Activated gamma-delta T cell treated with anti-CD3 and anti-CD28 coated beads, Interleukin-2, amount 50 U/mL, for 16 hours (primary cell): ENCODE measurements at regions not wholly inside any gene's neighbourhood (a gene's known extent, or its start where the extent isn't known, plus 50 kb on each side); places are given as distances from the start of the nearest gene placed in this dataset.
"Not testable (repeated sequence)": the region's sequence is repeated elsewhere in the genome, so short reads cannot be mapped to it uniquely, and the experiment has no call there.

Experiments used
- DNase-seq: peaks from one replicate; pipeline ENCODE4 v3.0.0-alpha.2; 2020; ENCODE audit warnings: low read depth

- DNase-seq = no peak
These were observed 490.0 kb downstream of the SUCLG1 start for GRCh38 chr2:83969085-83969484.

GRCh38 chr2:83967854-83968253 lies 491.2 kb downstream of the SUCLG1 start:
- DNase-seq = no peak

- DNase-seq = not testable (repeated sequence)
These were observed 492.1 kb downstream of the SUCLG1 start for GRCh38 chr2:83966946-83967345.

- no peak for DNase-seq
These were observed 497.6 kb downstream of the SUCLG1 start for GRCh38 chr2:83961512-83961911.

GRCh38 chr2:83960371-83960770 lies 498.7 kb downstream of the SUCLG1 start:
- no peak for DNase-seq

- DNase-seq = no peak
These were observed 499.8 kb downstream of the SUCLG1 start for GRCh38 chr2:83959266-83959665.

GRCh38 chr2:83956991-83957390 lies 502.1 kb downstream of the SUCLG1 start:
- no peak for DNase-seq

GRCh38 chr2:83953697-83954096 lies 505.4 kb downstream of the SUCLG1 start:
- DNase-seq = no peak

GRCh38 chr2:83951378-83951947 lies 507.6 kb downstream of the SUCLG1 start:
- no peak for DNase-seq

GRCh38 chr2:83949361-83949760 lies 509.7 kb downstream of the SUCLG1 start:
- no peak for DNase-seq

GRCh38 chr2:83944191-83944590 lies 514.9 kb downstream of the SUCLG1 start:
- DNase-seq = no peak

GRCh38 chr2:83943265-83943664 lies 515.8 kb downstream of the SUCLG1 start:
- no peak for DNase-seq

- DNase-seq = no peak
These were observed 517.2 kb downstream of the SUCLG1 start for GRCh38 chr2:83941886-83942285.

GRCh38 chr2:83933749-83934148 lies 525.3 kb downstream of the SUCLG1 start:
- DNase-seq = no peak

- DNase-seq = no peak
These were observed 535.5 kb downstream of the SUCLG1 start for GRCh38 chr2:83923531-83923930.

GRCh38 chr2:83916559-83916958 lies 542.5 kb downstream of the SUCLG1 start:
- no peak for DNase-seq

GRCh38 chr2:83915381-83915780 lies 543.7 kb downstream of the SUCLG1 start:
- no peak for DNase-seq

GRCh38 chr2:83908750-83909149 lies 550.3 kb downstream of the SUCLG1 start:
- DNase-seq = no peak

- no peak for DNase-seq
These were observed 557.8 kb downstream of the SUCLG1 start for GRCh38 chr2:83901317-83901716.

- DNase-seq = no peak
These were observed 558.2 kb downstream of the SUCLG1 start for GRCh38 chr2:83900862-83901261.

- no peak for DNase-seq
These were observed 559.8 kb downstream of the SUCLG1 start for GRCh38 chr2:83899271-83899670.

GRCh38 chr2:83894976-83895375 lies 564.1 kb downstream of the SUCLG1 start:
- no peak for DNase-seq

- no peak for DNase-seq
These were observed 571.3 kb downstream of the SUCLG1 start for GRCh38 chr2:83887757-83888156.

- DNase-seq = no peak
These were observed 580.0 kb downstream of the SUCLG1 start for GRCh38 chr2:83879127-83879526.

- not testable (repeated sequence) for DNase-seq
These were observed 581.8 kb downstream of the SUCLG1 start for GRCh38 chr2:83877261-83877660.
